ENCODE measurements at regions not wholly inside any gene's neighbourhood (a gene's known extent, or its start where the extent isn't known, plus 50 kb on each side); places are given as distances from the start of the nearest gene placed in this dataset.
A peak's percentile ranks its signal among the peaks of the same experiment; 100 is the strongest.

DNA sequence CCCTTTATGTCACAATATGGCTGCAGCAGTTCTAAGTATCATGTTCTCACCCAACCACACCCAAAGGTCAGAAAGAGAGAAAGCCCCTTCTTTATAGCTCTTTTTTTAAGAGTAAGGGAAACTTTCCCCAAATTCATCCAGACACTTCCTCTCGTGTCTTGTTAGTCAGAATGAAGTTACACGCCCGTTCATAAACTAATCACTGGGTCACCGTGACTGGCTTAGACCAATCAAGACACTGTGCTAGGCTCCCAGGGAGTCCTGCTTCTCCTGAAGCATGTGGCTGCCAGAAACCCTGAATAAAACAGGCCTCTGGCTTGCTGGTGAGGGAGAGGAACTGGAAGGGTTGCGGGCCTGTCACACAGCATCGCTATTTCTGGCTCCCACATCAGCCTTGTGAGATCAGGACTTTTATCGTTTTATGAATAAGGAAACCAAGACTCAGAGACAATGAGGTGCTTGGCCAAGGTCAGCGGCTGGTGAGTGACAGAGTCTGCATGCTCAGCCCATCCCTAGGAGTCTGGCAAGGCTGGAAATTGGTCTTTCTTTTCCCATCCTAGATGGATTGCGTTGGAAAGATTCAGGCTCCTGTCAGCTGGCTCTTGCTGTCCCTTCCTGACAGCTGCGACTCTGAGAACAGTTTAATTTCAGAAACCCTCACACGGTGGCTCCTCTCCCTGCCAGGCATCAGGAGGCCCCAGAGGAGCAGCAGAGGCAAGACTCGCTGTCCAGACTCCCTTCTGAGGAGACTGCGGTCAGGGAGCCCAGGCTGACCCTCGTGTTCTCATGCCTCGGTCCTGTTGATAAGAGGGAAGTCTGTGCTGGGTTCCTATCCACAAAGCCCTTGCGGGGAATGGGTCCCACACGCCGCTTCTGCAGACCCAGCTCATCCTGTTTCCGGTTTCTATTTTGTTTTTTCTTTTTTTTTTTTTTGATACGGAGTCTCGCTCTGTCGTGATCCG, 104.5 kb upstream of the TAF1B start:
- DNase-seq = no peak

DNA sequence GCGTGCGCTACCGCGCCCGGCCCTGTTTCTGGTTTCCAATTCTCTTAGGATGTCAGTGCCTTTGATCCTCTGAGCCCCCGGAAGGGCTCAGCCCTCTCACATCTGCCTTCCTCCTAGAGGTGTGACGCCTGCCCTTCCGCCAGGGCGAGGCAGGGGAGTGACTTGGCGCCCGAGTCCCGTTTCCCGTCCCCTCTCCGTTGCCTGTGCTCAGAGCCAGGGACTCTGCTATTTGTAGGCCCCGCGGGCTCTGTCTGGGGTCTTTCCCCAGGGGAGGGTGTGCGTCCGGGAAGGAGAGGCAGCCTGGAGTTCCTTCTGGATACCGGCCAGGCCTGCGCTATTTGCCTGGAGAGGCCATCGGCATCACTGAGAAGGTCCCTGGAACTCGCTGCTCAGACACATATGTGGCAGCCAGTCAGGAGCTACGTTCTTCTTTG, 103.7 kb upstream of the TAF1B start:
- DNase-seq = no peak

DNA sequence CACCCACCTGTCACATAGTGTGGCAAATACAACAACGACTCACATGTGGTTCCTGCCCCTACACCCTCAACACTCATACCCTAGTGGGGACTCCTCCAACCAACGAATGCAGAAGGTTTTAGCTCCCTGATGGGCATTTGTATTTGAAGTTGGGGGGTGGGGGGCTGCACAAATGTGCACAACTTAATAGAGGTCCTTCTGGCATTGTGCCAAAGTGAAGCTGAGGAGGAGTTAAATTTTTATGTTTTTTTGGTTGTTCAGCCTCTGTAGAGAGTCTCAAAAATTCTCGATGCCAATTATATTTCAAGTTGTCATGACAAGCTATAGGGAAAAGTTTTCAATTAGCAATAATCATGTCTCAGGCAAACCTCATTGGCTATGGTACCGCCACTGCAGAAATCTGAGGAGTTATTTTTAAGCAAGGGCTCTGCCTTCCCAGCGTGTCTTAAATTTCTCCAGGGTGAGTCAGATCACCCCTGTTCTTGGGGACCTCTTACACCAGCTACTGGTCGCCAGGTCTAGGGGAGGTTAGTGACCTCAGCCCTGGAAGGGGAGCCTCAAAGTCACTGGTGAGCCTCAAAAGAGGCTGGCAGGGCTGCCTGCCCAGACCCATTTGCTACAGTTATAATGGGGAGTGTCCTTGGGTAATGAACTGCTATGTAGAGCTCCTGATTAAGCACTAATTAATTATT, 102.7 kb upstream of the TAF1B start:
- DNase-seq = no peak

DNA sequence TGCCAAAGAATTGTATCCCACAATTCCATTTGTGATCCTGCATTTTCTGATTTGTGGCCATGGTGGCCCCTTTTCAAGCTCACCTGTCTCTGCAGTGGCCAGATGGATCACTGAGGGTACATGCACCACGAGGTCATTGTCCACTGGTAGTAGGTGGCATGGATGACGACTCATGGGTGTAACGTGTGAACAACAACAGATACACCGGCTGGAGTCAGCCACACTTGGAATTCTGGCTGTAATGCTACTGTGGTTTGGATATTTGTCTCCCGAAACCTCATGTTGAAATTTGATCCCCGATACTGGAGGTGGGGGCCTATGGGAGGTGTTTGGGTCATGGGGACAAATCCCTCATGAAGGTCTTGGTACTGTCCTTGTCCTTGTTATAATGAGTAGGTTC, 102.2 kb upstream of the TAF1B start:
- DNase-seq = no peak

DNA sequence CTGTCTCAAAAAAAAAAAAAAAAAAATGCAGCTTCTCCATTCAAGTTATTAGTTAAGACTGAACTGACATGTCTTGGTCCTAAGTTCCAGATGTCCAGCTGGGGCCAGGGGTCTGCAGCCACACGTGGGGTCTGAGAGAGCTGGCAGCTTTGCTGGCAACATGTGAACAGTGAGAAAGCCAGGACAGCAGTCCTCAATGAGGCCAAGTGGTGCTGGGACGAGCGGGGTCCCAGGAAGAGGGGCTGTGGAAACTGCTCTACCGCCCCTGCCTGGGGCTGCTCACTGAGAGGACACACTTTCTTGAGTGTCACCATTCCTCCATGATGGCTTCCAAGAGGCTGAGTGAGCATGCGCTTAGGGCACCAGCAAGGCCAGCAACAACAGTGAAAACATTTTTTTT, 100.7 kb upstream of the TAF1B start:
- no peak for DNase-seq

DNA sequence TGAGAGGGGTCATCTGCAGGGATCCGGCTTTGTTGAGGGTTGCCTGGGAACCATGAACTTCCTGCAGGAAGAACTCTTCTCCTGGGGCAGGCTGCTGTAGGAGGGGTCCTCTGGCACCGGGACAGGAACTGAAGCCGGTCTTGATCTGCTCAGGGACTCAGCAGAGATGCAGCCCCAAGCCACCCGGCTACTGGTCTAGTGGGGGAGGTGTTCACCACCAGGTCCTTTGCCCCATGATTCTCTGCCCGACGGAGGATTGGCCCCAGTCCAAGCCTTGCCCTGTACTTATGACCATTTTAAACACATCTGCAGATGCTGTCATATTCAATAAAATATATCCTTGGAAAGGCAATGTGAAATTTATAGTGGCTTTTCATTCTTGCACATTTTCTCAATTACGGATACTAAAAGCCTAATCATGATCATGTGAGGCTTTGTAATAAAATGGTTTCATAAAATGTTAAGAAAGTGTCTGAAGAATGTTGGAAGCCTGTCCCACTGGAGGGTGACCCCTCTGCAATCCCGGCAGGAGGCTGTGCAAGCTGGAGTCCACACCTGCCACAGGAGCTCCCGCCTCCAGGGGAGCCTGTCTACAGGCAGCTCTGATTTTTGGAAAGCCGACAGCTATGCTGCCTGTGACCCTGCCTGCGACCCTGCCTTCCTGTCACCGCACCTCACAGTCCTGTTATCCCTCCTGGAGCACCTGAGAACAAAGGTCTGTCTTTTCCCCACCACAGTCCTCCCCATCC, 98.8 kb upstream of the TAF1B start:
- no peak for DNase-seq

DNA sequence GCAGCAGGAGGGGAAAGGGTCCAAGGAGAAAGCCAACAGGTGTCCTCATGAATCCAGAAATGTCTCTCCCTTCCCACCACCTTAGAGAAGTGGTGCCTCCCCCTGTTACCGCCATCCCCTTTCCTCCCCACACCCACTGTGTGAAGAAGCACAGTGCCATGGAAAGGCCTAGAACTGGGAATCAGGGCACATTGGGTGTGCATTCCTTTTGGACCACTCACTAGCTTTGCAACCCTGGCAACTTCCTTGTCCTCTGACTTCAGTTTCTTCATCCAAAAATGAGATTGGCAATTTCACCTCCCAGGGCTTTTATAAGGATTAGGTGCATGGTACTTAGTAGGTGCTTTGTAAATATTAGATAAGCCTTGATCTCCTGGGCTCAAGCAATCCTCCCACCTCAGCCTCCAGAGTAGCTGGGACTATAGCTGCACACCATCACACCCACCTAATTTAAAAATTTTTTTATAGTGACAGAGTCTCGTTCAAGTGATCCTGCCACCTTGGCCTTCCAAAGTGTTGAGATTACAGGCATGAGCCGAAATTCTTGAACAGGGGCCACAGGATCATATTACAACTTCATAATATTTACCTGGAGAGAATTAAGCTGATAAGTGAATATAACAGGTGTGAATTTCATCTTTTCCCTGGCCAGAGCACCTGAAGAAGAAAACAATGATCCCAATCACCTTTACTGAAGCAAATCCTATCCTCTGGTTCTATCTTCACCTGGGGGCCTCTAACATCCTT, 97.9 kb upstream of the TAF1B start:
- no peak for DNase-seq

DNA sequence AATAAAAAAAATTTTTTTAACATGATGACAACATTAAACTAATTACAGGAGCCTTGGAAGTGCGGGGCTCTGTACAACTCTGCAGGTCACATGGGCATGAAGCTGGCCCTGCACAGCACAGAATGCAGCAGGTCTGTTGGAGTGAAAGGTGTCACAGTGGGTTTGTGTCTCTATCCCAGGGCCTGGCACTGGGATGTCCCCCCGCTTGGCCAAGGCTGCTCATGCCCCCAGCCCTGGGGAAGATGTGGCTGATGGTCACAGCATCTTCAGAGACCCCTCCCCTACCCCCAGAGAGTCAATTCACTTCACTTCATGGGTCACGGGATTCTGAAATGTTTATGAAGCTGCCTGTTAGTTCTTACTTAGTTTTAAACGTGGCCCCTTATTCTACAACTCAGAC, 95.9 kb upstream of the TAF1B start:
- DNase-seq = no peak

DNA sequence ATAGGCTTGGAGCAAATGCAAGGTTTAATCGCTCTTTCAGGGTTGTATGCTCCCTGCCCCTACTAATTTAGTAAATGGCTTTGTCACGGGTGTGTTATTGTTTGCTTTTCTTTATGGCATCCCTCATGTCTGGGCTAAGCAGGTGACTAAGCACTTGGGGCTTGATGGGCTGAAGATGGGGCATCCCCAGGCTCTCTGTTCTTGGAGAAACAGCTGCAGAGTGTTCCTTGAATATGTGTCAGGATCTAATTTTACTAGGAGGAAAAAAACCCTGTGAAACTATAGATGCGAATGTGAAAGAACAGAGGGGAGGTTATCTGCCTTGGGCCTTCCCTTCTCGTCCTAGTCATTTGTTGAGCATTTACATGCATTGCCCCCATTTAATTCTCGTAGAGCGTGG, 94.7 kb upstream of the TAF1B start:
- DNase-seq = no peak

DNA sequence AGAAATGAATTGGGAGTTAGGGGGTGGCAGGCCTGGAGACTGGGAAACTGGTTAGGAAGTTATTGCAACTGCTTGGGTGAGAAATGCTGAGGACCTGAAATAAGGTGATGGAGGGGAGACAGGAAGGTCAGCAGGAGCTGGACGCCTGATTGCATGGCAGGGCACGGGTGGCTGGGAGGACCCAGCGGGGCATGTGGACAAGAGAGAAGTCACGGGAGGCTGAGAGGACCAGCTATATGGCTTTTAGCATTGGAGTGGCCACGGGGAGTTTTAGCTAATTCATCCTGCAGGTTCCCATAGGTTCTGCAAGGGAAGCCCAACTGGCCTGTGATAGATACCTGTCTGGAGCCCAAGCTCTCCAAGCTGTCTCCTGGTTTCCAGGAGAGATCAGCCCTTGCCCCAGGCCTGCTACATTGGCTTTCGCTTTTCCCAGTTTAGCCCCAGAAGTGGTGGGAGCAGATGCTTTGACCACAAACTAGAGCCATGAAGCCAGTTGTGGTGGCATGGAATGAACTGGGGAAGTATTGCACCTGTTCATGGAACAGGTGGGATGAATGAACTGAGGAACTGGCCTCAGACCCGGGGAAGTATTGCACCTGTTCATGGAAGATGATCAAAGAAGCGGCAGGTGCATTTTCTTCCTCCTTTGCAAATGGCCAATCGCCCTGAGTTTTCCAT, 93.6 kb upstream of the TAF1B start:
- DNase-seq = no peak

DNA sequence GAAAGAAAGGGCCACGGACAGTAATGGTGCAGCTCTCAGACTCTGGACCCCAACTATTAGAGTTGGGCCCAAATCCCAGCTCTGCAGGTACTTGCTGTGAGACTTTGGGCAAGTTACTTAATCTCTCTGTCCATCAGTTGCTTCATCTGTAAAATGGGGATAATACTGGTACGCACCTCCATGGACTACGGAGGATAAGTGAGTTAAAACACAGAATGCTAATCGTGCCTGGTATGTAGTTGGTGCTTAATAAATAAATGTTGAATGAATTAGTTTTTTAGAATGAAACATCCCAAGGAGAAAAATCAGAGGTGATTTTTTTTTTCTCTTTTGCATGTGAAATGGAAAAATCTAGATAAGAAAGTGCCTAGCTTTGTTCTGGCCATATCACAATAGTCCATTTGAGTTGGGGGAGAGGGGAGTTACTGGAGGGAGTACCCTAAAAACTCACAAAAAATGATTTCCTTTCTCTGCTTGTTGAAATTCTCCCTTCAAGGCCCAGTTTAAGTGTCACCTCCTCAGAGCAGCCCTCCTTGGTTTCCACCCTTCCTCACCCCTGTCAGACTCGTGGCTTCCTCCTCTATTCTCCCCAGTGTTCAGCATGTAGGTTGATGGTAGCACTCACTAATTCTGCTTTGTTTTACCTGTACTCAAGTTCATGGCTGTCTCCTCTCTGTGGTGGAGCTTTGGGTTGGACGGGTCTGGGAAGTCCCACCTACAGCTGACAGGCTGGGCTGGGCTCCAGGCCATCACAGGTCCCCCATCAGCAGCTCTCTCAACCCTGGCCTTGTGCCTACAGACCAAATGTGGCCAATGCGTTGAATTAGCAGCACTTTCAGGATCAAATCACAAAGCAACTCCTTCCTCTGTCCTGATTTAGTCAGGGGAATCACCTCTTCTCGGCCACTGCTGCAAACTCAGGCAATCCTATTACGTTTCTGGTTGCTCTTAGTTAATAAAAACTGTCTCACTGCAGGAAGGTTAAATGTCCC, 92.8 kb upstream of the TAF1B start:
- no peak for DNase-seq

DNA sequence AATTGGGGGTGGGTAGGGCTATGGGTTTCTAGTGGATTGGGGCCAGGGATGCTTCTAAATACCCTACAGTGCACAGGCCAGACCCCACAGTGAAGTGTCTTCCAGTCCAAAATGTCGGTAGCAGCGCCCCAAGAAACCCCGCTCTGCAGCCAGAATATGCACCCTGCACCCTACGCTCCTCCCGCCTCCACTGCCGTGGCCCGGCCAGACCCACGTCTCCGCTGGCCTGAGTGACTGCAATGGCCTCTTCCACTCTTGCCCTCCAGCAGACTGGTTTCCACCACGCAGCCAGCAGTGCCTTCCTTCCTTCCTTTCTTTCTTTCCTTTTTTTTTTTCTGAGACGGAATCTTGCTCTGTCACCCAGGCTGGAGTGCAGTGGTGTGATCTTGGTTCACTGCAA, 91.4 kb upstream of the TAF1B start:
- no peak for DNase-seq

DNA sequence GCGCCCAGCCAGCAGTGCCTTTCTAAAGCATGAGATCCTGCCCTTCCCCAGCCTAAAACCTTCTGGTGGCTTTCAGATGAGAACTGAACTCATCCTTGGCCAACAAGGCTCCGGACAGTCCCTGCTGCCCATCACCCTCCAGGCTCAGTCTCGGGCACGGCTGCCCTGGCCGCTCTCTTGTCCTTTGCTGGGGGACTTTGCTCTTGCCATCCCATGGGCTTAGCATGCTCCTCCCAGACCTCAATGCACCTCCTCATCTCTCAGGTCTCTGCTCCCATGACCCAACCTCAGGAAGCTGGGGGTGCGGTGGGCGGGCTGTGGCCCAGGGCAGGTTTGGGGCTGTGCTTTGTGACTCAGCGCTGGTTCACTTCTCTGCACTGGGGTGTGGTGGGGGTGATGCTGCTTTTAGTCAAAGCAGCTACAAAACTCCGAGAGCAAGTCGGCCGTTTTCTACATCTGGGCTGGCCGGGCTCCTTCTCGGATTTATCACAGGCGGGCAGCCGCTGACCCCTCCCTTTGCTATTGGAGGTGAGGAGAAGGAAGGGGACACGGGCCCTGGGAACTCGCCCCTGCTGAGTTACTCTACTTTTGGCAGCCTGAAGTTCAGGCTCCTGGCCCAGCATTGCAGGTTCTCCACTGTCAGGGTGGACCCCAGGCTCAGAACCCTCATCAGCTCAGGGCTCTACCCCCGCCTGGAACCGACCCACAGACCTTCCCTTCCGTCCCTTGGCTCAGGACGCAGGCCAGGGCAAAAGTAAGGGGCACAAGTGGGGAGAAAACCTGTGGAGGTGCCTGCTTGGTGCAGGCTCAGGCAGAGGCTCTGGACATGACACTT, 90.6 kb upstream of the TAF1B start:
- DNase-seq = no peak

DNA sequence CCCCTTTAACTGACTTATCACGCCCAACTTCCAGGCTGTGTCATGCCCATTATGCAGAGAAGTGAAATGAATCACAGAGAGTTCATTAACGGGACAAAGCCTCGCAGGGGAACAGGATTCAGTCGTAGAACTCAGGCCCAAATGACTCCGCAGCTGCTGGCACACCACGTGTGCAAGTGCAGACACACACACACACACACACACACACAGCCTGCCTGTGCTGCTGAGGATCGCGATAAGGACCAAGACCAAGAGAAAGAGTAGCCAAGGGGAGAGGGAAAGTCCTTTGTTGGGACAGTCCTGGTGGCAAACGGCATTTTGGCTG, 90.0 kb upstream of the TAF1B start:
- DNase-seq = peak in 3 of 56 donors; percentile 21 to 45 (median 21)

DNA sequence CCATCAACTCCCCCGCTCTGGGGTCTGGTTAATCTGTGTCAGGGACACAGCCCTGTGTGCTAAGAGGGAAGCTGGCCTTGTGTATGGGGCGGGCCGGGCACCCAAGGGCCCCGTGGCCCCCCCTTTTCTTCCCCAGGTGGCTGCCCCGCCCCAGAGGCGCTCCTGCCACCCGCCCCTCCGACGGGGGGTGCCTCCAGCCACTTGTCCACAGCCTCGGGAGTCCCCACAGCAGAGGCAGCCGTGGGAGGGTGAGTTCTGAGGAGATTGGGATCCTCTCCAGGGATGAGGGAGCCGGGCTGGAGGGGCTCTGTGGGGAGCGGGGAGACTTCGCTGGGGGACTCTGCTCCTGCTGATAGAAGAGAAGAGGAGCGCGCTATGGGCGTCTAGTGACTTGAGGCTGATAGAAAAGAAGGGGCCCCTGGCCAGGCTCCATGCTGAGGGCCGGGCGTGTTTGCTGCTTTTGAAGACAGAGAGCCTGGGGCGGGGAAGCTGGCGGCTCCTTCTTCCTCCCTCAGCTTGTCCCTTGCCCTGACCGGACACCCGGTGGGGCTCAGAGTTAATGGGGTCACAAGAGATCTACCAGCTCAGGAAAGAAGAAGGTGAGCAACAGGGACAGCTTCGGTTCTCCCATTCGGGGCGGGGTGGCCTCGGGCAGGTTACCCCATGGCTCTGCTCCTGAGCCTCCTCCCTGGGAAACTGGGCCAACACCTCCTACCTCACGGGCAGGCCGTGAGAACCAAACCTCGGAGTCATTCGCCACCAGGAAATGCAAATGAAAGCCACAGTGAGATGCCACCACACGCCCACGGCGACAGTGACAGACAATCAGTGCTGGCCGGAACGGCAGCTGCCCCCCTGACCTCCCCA, 89.4 kb upstream of the TAF1B start:
- no peak for DNase-seq

DNA sequence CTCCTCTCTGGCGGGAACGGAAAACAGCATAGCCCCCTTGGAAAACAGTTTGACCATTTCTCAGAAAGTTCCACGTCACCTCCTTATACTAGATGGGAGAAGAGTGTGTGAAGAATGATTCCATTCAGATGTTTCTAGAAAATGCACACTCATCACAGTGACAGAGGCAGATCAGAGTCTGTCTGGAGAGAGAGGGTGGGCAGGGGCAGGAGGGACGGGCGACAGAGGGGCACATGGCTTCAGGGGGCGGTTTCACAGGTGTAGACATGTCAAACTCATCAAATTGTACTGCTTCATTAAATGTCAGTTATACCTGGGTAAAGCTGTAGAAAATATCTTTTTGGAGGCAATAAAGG, 88.8 kb upstream of the TAF1B start:
- DNase-seq = no peak

DNA sequence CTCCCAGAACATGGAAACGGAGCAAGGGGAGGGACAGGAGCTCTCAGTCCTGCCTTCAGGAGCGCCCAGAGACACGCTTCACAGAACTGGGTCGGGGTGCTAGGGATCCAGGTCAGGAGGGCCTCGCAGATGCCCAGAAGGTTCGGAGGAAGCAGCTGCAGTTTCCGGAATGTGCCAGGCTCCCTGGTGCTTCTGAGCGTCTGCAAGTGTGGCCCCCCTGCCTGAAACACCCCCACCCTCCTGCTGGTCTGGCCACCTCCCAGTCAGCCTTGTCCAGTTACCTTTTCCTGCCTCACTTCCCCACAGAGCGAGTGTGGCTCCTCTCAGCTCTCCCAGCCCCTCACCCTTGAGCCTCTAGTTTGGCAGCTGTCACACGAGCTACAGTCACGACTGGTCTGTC, 88.3 kb upstream of the TAF1B start:
- DNase-seq = no peak

DNA sequence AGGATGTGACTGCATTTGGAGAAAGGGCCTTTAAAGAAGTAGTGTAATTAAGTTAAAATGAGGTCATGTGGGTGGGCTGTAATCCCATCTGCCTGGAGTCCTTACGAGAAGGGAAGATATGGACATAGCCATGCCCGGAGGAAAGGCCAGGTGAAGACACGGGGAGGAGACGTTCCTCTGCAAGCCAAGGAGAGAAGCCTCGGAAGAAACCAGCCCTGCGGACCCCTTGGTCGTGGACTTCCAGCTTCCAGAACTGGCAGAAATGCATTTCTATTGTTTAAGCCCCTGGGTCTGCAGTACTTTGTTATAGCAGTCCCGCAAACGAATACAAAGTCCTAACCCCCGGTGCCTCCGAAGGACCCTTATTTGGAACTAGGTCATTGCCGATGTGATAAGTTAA, 87.6 kb upstream of the TAF1B start:
- DNase-seq = no peak
